Tibial nerve (tissue), 4 donors: ENCODE measurements at regions not wholly inside any gene's neighbourhood (a gene's known extent, or its start where the extent isn't known, plus 50 kb on each side); places are given as distances from the start of the nearest gene placed in this dataset.

Experiments used
- DNase-seq, 2 donors: peaks; one replicate each; pipeline ENCODE4 v3.0.0-alpha.2; 2019; ENCODE audit warnings: low spot score in 2 of 2
- H3K27ac ChIP-seq, 4 donors: fragments of 200-600 bp; sonication (generic) in 3 of 4; one replicate each; pipeline ENCODE4 v1.5.1; 2017 to 2019; ENCODE audit warnings: mild to moderate bottlenecking in 1 of 4
- H3K27me3 ChIP-seq, 2 donors: fragments of 200-600 bp; sonication (generic) in 1 of 2; one replicate each; pipeline versions ENCODE4 v1.5.1 to v1.6.0; 2017 to 2019
- H3K36me3 ChIP-seq, 3 donors: fragments of 200-600 bp; sonication (generic); one replicate each; pipeline ENCODE4 v1.5.1; 2018 to 2019
- H3K4me1 ChIP-seq, 4 donors: fragments of 200-600 bp; sonication (generic) in 3 of 4; one replicate each; pipeline ENCODE4 v1.5.1; 2017 to 2019
- H3K4me3 ChIP-seq, 4 donors: fragments of 200-600 bp; sonication (generic) in 3 of 4; one replicate each; pipeline ENCODE4 v1.5.1; 2017 to 2019; ENCODE audit warnings: mild to moderate bottlenecking in 1 of 4, moderate library complexity in 1 of 4
- H3K9me3 ChIP-seq, 4 donors: fragments of 200-600 bp; sonication (generic) in 3 of 4; one replicate each; pipeline ENCODE4 v1.5.1; 2017 to 2019
- EP300 ChIP-seq, 2 donors: sonication (generic); formaldehyde crosslinking; IDR thresholded peaks; one replicate each; pipeline ENCODE4 v1.6.1; 2017; ENCODE audit warnings: antibody characterized with exemption in 2 of 2, mild to moderate bottlenecking in 1 of 2
- POLR2A ChIP-seq, 2 donors: fragments of 450-650 bp; IDR thresholded peaks; one replicate each; pipeline ENCODE4 v1.6.1; 2017; ENCODE audit warnings: antibody characterized with exemption in 2 of 2, mild to moderate bottlenecking in 2 of 2, moderate library complexity in 2 of 2
- WGBS, 2 donors: methylation state at CpG; one replicate each; pipeline ENCODE4 v1.1.5; 2018; 5-methylcytosine and 5-hydroxymethylcytosine counted together
- TF ChIP-seq, protein P1 (sequence below), 5 experiments: fragments of 200-600 bp in 3 of 5; fragments of 450-650 bp in 2 of 5; sonication (generic) in 3 of 5; IDR thresholded peaks; one replicate each; pipeline ENCODE4 v1.5.1; 2016 to 2019; ENCODE audit warnings: antibody characterized with exemption in 5 of 5, mild to moderate bottlenecking in 3 of 5, moderate library complexity in 2 of 5

DNA sequence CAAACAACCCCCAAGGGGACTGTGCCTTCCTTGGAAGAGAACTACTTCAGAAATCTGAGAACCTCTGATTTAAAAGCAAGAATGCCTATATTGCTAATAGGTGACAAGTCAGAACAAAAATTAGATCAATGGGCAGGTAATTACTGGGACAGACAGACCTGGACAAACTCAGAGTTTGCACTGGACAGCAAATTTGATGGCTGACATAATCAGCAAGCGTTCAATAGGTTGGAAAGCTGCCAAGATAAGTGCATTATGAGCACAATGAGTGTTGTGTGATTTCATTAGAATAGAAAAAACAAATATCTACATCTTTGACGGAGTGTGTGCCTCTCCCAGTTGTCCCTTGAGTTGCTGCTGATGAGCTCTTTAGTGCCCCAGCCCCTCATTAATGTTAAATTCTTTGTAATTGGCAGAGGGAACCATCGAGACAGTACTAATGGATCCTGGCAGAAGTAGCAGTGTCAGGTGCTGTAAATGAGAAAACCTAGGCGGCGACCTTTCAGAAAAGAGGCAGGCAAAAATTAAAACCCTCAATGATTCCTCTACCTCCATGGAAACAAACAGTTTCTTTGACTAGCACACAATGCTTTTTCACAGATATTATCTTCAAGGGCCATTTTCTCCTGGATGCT lies 116.5 kb upstream of the COL21A1 start:
- Histone ChIP-seq H3K4me3 (no peak overlapping the region), H3K36me3 (no peaks in the 10 kb centered on the region), H3K27me3 (no peaks in the 10 kb centered on the region), H3K27ac (no peak overlapping the region), H3K9me3 (no peaks in the 10 kb centered on the region), H3K4me1 (peaks cover 0 to 10% (median 0%) of the 10 kb centered on the region in 4 donors)
- no peak for DNase-seq
- TF ChIP-seq, protein P1, sequence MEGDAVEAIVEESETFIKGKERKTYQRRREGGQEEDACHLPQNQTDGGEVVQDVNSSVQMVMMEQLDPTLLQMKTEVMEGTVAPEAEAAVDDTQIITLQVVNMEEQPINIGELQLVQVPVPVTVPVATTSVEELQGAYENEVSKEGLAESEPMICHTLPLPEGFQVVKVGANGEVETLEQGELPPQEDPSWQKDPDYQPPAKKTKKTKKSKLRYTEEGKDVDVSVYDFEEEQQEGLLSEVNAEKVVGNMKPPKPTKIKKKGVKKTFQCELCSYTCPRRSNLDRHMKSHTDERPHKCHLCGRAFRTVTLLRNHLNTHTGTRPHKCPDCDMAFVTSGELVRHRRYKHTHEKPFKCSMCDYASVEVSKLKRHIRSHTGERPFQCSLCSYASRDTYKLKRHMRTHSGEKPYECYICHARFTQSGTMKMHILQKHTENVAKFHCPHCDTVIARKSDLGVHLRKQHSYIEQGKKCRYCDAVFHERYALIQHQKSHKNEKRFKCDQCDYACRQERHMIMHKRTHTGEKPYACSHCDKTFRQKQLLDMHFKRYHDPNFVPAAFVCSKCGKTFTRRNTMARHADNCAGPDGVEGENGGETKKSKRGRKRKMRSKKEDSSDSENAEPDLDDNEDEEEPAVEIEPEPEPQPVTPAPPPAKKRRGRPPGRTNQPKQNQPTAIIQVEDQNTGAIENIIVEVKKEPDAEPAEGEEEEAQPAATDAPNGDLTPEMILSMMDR (IDR thresholded peaks at IDR 0.05) = no peak
- TF ChIP-seq POLR2A (IDR thresholded peaks at IDR 0.05) = no peak
- WGBS, 2 donors = 75 to 77% methylated on average over 5 of the region's 5 CpGs

DNA sequence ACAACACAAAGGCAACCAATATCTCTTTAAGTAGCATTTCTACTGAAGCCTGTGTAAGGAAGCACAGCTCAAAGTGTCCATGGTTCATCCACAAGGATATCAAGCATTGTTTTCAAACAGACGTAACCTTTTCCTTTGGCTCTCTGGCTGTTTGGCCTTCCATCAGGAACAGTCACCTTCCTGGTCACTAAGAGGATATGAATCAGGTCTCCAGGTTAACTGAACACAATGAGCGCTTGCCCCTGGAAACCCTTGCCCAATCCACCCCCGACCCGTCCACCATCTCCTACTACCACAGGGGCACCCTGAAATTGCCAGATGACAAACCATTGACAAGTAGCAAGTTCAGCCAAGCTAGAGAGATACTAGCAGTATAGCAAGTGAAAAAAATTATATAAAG lies 114.4 kb upstream of the COL21A1 start:
- H3K27ac ChIP-seq = no peak overlapping the region
- H3K4me3 ChIP-seq = no peak overlapping the region
- no peak for DNase-seq
- 82 to 84% methylated on average over 4 of the region's 4 CpGs for WGBS, 2 donors
- peaks cover 0 to 10% (median 0%) of the 10 kb centered on the region in 4 donors for H3K4me1 ChIP-seq
- TF ChIP-seq POLR2A (IDR thresholded peaks at IDR 0.05) (no peak), EP300 (IDR thresholded peaks at IDR 0.05) (peak in 1 of 2 donors; percentile 41)
- TF ChIP-seq, protein P1 (IDR thresholded peaks at IDR 0.05) = no peak
- no peaks in the 10 kb centered on the region for H3K36me3 ChIP-seq
- H3K27me3 ChIP-seq = no peaks in the 10 kb centered on the region
- no peaks in the 10 kb centered on the region for H3K9me3 ChIP-seq

- DNase-seq = peak; percentile 40 to 89
- no peak overlapping the region for H3K4me3 ChIP-seq
- WGBS, 2 donors = 31% methylated on average over 9 of the region's 9 CpGs
- H3K27me3 ChIP-seq = no peaks in the 10 kb centered on the region
- H3K27ac ChIP-seq = no peak overlapping the region
- no peaks in the 10 kb centered on the region for H3K9me3 ChIP-seq
- no peak for TF ChIP-seq POLR2A (IDR thresholded peaks at IDR 0.05)
- TF ChIP-seq, protein P1 (IDR thresholded peaks at IDR 0.05) = peak; percentile 73 to 90 (median 79)
- H3K36me3 ChIP-seq = no peaks in the 10 kb centered on the region
- H3K4me1 ChIP-seq = peaks cover 0 to 6% (median 0%) of the 10 kb centered on the region in 4 donors
These were observed 112.0 kb upstream of the COL21A1 start for GRCh38 chr6:56359201-56359899.

DNA sequence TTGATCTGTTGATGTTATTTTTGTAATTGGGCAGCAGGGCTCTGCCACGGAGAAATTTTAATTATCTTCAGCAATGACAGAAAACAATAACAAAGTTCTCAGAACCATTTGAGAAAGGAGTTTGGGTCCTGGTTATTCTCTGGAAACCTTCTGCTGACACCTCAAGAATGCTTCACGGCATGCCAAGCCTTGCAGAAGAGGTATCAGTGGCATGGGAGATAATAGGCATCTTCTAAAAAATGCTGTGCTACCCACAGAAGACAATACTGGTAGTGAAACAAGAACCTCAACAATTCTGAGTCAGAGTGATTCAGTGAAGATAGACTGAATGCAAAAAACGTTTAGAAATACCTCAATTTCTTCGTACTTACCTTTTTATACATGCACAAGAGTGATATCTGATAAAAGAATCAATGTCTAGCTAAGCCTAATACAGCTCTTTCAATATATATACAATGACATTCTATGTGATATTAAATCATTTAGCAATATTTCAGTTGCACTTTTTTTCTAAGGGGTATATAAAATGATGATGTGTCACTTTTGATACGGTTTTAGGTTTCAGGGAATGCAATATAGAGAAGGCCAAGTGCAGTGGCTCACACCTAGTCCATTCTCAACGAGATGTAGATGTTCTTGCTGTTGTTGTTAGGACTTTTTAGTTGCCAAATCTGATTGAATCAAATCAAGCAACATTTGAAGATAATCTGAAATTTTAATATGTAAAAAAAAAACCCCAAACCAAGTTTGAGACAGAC lies 110.4 kb upstream of the COL21A1 start:
- peaks cover 0 to 11% (median 2%) of the 10 kb centered on the region in 4 donors for H3K9me3 ChIP-seq
- no peak overlapping the region for H3K4me3 ChIP-seq
- H3K36me3 ChIP-seq = no peaks in the 10 kb centered on the region
- WGBS, 2 donors = 70 to 74% methylated on average over 6 of the region's 6 CpGs
- no peak for DNase-seq
- H3K27ac ChIP-seq = no peak overlapping the region
- H3K4me1 ChIP-seq = peaks cover 0 to 6% (median 0%) of the 10 kb centered on the region in 4 donors
- TF ChIP-seq, protein P1 (IDR thresholded peaks at IDR 0.05) = no peak
- TF ChIP-seq POLR2A (IDR thresholded peaks at IDR 0.05) (no peak), EP300 (IDR thresholded peaks at IDR 0.05) (no peak)
- H3K27me3 ChIP-seq = no peaks in the 10 kb centered on the region

DNA sequence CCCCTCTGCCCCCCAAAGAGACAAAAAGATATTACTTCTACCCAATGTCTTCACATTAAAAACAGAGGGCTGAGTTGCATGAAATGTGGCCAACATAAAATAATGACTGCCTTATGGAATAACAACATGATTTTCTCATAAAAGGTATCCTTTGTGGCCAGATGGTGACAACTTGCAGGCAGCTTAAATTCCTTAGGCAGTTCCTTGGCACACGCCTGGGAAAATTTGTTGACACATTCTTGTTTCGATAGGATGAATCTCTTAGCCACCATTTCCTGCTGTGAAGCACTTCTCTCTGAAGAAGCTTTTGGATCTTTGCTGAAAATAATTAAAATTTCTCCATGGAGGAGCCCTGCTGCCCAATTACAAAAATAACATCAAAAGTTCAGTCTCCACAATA lies 109.0 kb upstream of the COL21A1 start:
- Histone ChIP-seq H3K36me3 (no peaks in the 10 kb centered on the region), H3K4me3 (no peak overlapping the region), H3K27me3 (no peaks in the 10 kb centered on the region), H3K27ac (peak overlapping the region in 2 of 4 donors; percentile 10 to 59), H3K4me1 (peaks cover 0 to 6% (median 0%) of the 10 kb centered on the region in 4 donors), H3K9me3 (peaks cover 0 to 11% (median 2%) of the 10 kb centered on the region in 4 donors)
- 25 to 29% methylated on average over 2 of the region's 2 CpGs for WGBS, 2 donors
- TF ChIP-seq POLR2A (IDR thresholded peaks at IDR 0.05) (no peak), EP300 (IDR thresholded peaks at IDR 0.05) (no peak)
- TF ChIP-seq, protein P1 (IDR thresholded peaks at IDR 0.05) = no peak
- DNase-seq = no peak
